Iris pigment epithelial cell (primary cell): ENCODE measurements at regions not wholly inside any gene's neighbourhood (a gene's known extent, or its start where the extent isn't known, plus 50 kb on each side); places are given as distances from the start of the nearest gene placed in this dataset.

ENCODE experiments used
- DNase-seq: peaks from one replicate; pipeline ENCODE4 v3.0.0-alpha.2; 2011; ENCODE audit warnings: low read depth

- DNase-seq, result no peak
These were observed 88.2 kb downstream of the TMA16 start for GRCh38 chr4:163582703-163583102.

GRCh38 chr4:163587867-163588266 lies 93.4 kb downstream of the TMA16 start:
- peak; percentile 2 for DNase-seq

- DNase-seq, result no peak
These were observed 94.0 kb downstream of the TMA16 start for GRCh38 chr4:163588532-163588931.

- no peak for DNase-seq
These were observed 95.6 kb downstream of the TMA16 start for GRCh38 chr4:163590103-163590502.

- peak; percentile 8 for DNase-seq
These were observed 96.3 kb downstream of the TMA16 start for GRCh38 chr4:163590619-163591264.

- DNase-seq, result no peak
These were observed 97.1 kb downstream of the TMA16 start for GRCh38 chr4:163591614-163592020.

GRCh38 chr4:163592212-163592611 lies 97.7 kb downstream of the TMA16 start:
- DNase-seq, result no peak

GRCh38 chr4:163595580-163595979 lies 101.1 kb downstream of the TMA16 start:
- no peak for DNase-seq

- no peak for DNase-seq
These were observed 103.5 kb downstream of the TMA16 start for GRCh38 chr4:163598028-163598427.

GRCh38 chr4:163598489-163598888 lies 104.0 kb downstream of the TMA16 start:
- DNase-seq, result no peak

GRCh38 chr4:163600727-163601126 lies 106.2 kb downstream of the TMA16 start:
- DNase-seq, result no peak

GRCh38 chr4:163603257-163603656 lies 108.8 kb downstream of the TMA16 start:
- peak; percentile 29 for DNase-seq

- peak; percentile 3 for DNase-seq
These were observed 112.6 kb downstream of the TMA16 start for GRCh38 chr4:163606896-163607691.

GRCh38 chr4:163609019-163609418 lies 114.5 kb downstream of the TMA16 start:
- no peak for DNase-seq

GRCh38 chr4:163610648-163611047 lies 116.2 kb downstream of the TMA16 start:
- DNase-seq, result no peak

GRCh38 chr4:163611182-163611581 lies 116.7 kb downstream of the TMA16 start:
- no peak for DNase-seq

- DNase-seq, result no peak
These were observed 117.4 kb downstream of the TMA16 start for GRCh38 chr4:163611784-163612445.

- no peak for DNase-seq
These were observed 118.3 kb downstream of the TMA16 start for GRCh38 chr4:163612762-163613161.

GRCh38 chr4:163613383-163613782 lies 118.9 kb downstream of the TMA16 start:
- no peak for DNase-seq

GRCh38 chr4:163614866-163615265 lies 120.4 kb downstream of the TMA16 start:
- no peak for DNase-seq

- no peak for DNase-seq
These were observed 124.4 kb downstream of the TMA16 start for GRCh38 chr4:163618845-163619244.

GRCh38 chr4:163620738-163621137 lies 126.2 kb downstream of the TMA16 start:
- no peak for DNase-seq

- DNase-seq, result no peak
These were observed 127.3 kb downstream of the TMA16 start for GRCh38 chr4:163621821-163622220.
